ENCODE measurements at regions not wholly inside any gene's neighbourhood (a gene's known extent, or its start where the extent isn't known, plus 50 kb on each side); places are given as distances from the start of the nearest gene placed in this dataset.

GRCh38 chr16:85327731-85328675 lies 215.7 kb upstream of the CIBAR2 start:
- no peak for TF ChIP-seq CTCF (IDR thresholded peaks at IDR 0.05 in 4 of 5, conservative IDR thresholded peaks at IDR 0.05 in 1 of 5)
- no peak for TF ChIP-seq POLR2A (IDR thresholded peaks at IDR 0.05)
